ENCODE measurements at regions not wholly inside any gene's neighbourhood (a gene's known extent, or its start where the extent isn't known, plus 50 kb on each side); places are given as distances from the start of the nearest gene placed in this dataset.

- no peak for DNase-seq
Measured at GRCh38 chr11:39288011-39288410, 2171.4 kb downstream of the LRRC4C start.

- no peak for DNase-seq
Measured at GRCh38 chr11:39268176-39268690, 2191.2 kb downstream of the LRRC4C start.

GRCh38 chr11:39255648-39256047, 2203.8 kb downstream of the LRRC4C start:
- no peak for DNase-seq

- DNase-seq = no peak
Measured at GRCh38 chr11:39249566-39250365, 2209.7 kb downstream of the LRRC4C start.

GRCh38 chr11:39247570-39248137, 2211.8 kb downstream of the LRRC4C start:
- DNase-seq = no peak

- DNase-seq = no peak
Measured at GRCh38 chr11:39239553-39239952, 2219.9 kb downstream of the LRRC4C start.

GRCh38 chr11:39236916-39237315, 2222.5 kb downstream of the LRRC4C start:
- DNase-seq = no peak

- no peak for DNase-seq
Measured at GRCh38 chr11:39221550-39222138, 2237.8 kb downstream of the LRRC4C start.

GRCh38 chr11:39220501-39221230, 2238.8 kb downstream of the LRRC4C start:
- no peak for DNase-seq

- no peak for DNase-seq
Measured at GRCh38 chr11:39220069-39220468, 2239.4 kb downstream of the LRRC4C start.

- DNase-seq = no peak
Measured at GRCh38 chr11:39209981-39210380, 2249.5 kb downstream of the LRRC4C start.

- no peak for DNase-seq
Measured at GRCh38 chr11:39205236-39205995, 2254.0 kb downstream of the LRRC4C start.

GRCh38 chr11:39192671-39193070, 2266.8 kb downstream of the LRRC4C start:
- no peak for DNase-seq

GRCh38 chr11:39190751-39191150, 2268.7 kb downstream of the LRRC4C start:
- no peak for DNase-seq

- no peak for DNase-seq
Measured at GRCh38 chr11:39177678-39178077, 2281.8 kb downstream of the LRRC4C start.

GRCh38 chr11:39174965-39175364, 2284.5 kb downstream of the LRRC4C start:
- no peak for DNase-seq

GRCh38 chr11:39174196-39174595, 2285.3 kb downstream of the LRRC4C start:
- DNase-seq = no peak

GRCh38 chr11:39165021-39165420, 2294.4 kb downstream of the LRRC4C start:
- no peak for DNase-seq

GRCh38 chr11:39149214-39149613, 2310.2 kb downstream of the LRRC4C start:
- no peak for DNase-seq

- no peak for DNase-seq
Measured at GRCh38 chr11:39145346-39145745, 2314.1 kb downstream of the LRRC4C start.

- DNase-seq = no peak
Measured at GRCh38 chr11:39144351-39145130, 2314.9 kb downstream of the LRRC4C start.

GRCh38 chr11:39139581-39139980, 2319.9 kb downstream of the LRRC4C start:
- no peak for DNase-seq

Measured in activated CD4-positive, alpha-beta T cell treated with anti-CD3 and anti-CD28 coated beads for 48 hours (primary cell).